GM18870 (cell line): ENCODE measurements at regions not wholly inside any gene's neighbourhood (a gene's known extent, or its start where the extent isn't known, plus 50 kb on each side); places are given as distances from the start of the nearest gene placed in this dataset.
A peak's percentile ranks its signal among the peaks of the same experiment; 100 is the strongest.
"Not testable (repeated sequence)": the region's sequence is repeated elsewhere in the genome, so short reads cannot be mapped to it uniquely, and the experiment has no call there.

Experiments used
- ATAC-seq: cut with Tn5 transposase; IDR thresholded peaks from one replicate; pipeline ENCODE4 v1.9.1; 2021; ENCODE audit warnings: moderate library complexity; ENCODE audit not compliant: unreplicated experiment

GRCh38 chr10:53356616-53357349, 584.2 kb upstream of the MBL2 start:
- ATAC-seq, result no peak

- not testable (repeated sequence) for ATAC-seq
Observed at GRCh38 chr10:53342531-53342930, 569.9 kb upstream of the MBL2 start.

- not testable (repeated sequence) for ATAC-seq
Observed at GRCh38 chr10:53338199-53338598, 565.6 kb upstream of the MBL2 start.

- ATAC-seq, result not testable (repeated sequence)
Observed at GRCh38 chr10:53335803-53336422, 563.3 kb upstream of the MBL2 start.

- ATAC-seq, result no peak
Observed at GRCh38 chr10:53331460-53331859, 558.9 kb upstream of the MBL2 start.

- ATAC-seq, result peak; percentile 66
Observed at GRCh38 chr10:53326401-53327305, 554.1 kb upstream of the MBL2 start.

- no peak for ATAC-seq
Observed at GRCh38 chr10:53325066-53325465, 552.5 kb upstream of the MBL2 start.

GRCh38 chr10:53315709-53316108, 543.1 kb upstream of the MBL2 start:
- ATAC-seq, result no peak

- ATAC-seq, result no peak
Observed at GRCh38 chr10:53314876-53315275, 542.3 kb upstream of the MBL2 start.

GRCh38 chr10:53298443-53298842, 525.9 kb upstream of the MBL2 start:
- no peak for ATAC-seq

- ATAC-seq, result no peak
Observed at GRCh38 chr10:53284615-53285182, 512.1 kb upstream of the MBL2 start.

- ATAC-seq, result no peak
Observed at GRCh38 chr10:53276797-53277196, 504.2 kb upstream of the MBL2 start.

- ATAC-seq, result no peak
Observed at GRCh38 chr10:53269482-53269881, 496.9 kb upstream of the MBL2 start.

GRCh38 chr10:53260213-53260612, 487.6 kb upstream of the MBL2 start:
- ATAC-seq, result no peak

- ATAC-seq, result no peak
Observed at GRCh38 chr10:53256623-53257022, 484.0 kb upstream of the MBL2 start.

- no peak for ATAC-seq
Observed at GRCh38 chr10:53255661-53256205, 483.1 kb upstream of the MBL2 start.

GRCh38 chr10:53253221-53253620, 480.6 kb upstream of the MBL2 start:
- no peak for ATAC-seq

GRCh38 chr10:53239873-53240272, 467.3 kb upstream of the MBL2 start:
- no peak for ATAC-seq

GRCh38 chr10:53236941-53237340, 464.4 kb upstream of the MBL2 start:
- no peak for ATAC-seq

GRCh38 chr10:53233749-53234148, 461.2 kb upstream of the MBL2 start:
- ATAC-seq, result no peak

GRCh38 chr10:53230651-53231050, 458.1 kb upstream of the MBL2 start:
- ATAC-seq, result no peak
